ENCODE measurements at regions not wholly inside any gene's neighbourhood (a gene's known extent, or its start where the extent isn't known, plus 50 kb on each side); places are given as distances from the start of the nearest gene placed in this dataset.
"Not testable (repeated sequence)": the region's sequence is repeated elsewhere in the genome, so short reads cannot be mapped to it uniquely, and the experiment has no call there.

GRCh38 chr16:52671590-52671989, 124.6 kb upstream of the TOX3 start:
- Histone ChIP-seq H3K36me3 (no peaks in the 10 kb centered on the region), H3K27ac (no peak overlapping the region), H3K4me1 (no peaks in the 10 kb centered on the region), H3K9me3 (no peaks in the 10 kb centered on the region), H3K4me3 (no peak overlapping the region), H3K27me3 (no peaks in the 10 kb centered on the region)
- DNase-seq, result no peak
- intact Hi-C loops (cut with DNase I; ENCODE audit: low total_unique reads), result no loop called here
- in situ Hi-C loops (cut with MboI; ENCODE audit: low sequenced_read_pairs in 4 of 4), result no loop called here
- no peak for ATAC-seq
- no peak for TF ChIP-seq POLR2A (IDR thresholded peaks at IDR 0.05)
- TF ChIP-seq, protein P1, sequence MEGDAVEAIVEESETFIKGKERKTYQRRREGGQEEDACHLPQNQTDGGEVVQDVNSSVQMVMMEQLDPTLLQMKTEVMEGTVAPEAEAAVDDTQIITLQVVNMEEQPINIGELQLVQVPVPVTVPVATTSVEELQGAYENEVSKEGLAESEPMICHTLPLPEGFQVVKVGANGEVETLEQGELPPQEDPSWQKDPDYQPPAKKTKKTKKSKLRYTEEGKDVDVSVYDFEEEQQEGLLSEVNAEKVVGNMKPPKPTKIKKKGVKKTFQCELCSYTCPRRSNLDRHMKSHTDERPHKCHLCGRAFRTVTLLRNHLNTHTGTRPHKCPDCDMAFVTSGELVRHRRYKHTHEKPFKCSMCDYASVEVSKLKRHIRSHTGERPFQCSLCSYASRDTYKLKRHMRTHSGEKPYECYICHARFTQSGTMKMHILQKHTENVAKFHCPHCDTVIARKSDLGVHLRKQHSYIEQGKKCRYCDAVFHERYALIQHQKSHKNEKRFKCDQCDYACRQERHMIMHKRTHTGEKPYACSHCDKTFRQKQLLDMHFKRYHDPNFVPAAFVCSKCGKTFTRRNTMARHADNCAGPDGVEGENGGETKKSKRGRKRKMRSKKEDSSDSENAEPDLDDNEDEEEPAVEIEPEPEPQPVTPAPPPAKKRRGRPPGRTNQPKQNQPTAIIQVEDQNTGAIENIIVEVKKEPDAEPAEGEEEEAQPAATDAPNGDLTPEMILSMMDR (IDR thresholded peaks at IDR 0.05 in 4 of 5, conservative IDR thresholded peaks at IDR 0.05 in 1 of 5), result no peak

GRCh38 chr16:52657924-52658323, 111.0 kb upstream of the TOX3 start:
- Histone ChIP-seq H3K27me3 (no peaks in the 10 kb centered on the region), H3K27ac (no peak overlapping the region), H3K9me3 (no peaks in the 10 kb centered on the region), H3K36me3 (no peaks in the 10 kb centered on the region), H3K4me1 (no peaks in the 10 kb centered on the region), H3K4me3 (no peak overlapping the region)
- no peak for ATAC-seq
- intact Hi-C loops (cut with DNase I; ENCODE audit: low total_unique reads), result no loop called here
- TF ChIP-seq POLR2A (IDR thresholded peaks at IDR 0.05), result no peak
- TF ChIP-seq, protein P1 (IDR thresholded peaks at IDR 0.05 in 4 of 5, conservative IDR thresholded peaks at IDR 0.05 in 1 of 5), result no peak
- no peak for DNase-seq
- in situ Hi-C loops (cut with MboI; ENCODE audit: low sequenced_read_pairs in 4 of 4), result no loop called here

DNA sequence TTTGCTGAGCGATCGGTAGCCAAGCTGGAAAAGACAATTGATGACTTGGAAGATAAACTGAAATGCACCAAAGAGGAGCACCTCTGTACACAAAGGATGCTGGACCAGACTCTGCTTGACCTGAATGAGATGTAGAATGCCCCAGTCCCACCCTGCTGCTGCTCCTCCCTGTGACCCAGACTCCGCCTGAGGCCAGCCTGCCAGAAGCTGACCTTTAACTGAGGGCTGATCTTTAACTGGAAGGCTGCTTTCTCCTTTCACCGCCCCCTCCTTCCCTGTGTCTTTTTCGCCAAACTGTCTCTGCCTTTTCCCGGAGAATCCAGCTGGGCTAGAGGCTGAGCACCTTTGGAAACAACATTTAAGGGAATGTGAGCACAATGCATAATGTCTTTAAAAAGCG, 109.0 kb upstream of the TOX3 start:
- intact Hi-C loops (cut with DNase I; ENCODE audit: low total_unique reads), result not testable (repeated sequence)

DNA sequence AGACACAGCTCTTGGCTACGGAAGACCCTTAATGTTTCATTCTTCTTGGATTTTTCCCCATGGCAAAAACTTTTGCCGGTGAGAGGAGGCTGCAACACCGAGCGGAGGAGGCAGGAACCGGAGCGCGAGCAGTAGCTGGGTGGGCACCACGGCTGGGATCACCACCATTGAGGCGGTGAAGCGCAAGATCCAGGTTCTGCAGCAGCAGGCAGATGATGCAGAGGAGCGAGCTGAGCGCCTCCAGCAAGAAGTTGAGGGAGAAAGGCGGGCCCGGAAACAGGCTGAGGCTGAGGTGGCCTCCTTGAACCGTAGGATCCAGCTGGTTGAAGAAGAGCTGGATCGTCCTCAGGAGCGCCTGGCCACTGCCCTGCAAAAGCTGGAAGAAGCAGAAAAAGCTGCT, 108.2 kb upstream of the TOX3 start:
- H3K4me1 ChIP-seq; DNase-seq; H3K27ac ChIP-seq; H3K9me3 ChIP-seq; in situ Hi-C loops (cut with MboI; ENCODE audit: low sequenced_read_pairs in 4 of 4); intact Hi-C loops (cut with DNase I; ENCODE audit: low total_unique reads); ATAC-seq; H3K27me3 ChIP-seq; H3K4me3 ChIP-seq; H3K36me3 ChIP-seq: not testable (repeated sequence)

More for the DNA sequence above, 109.0 kb upstream of the TOX3 start:
- H3K27me3 ChIP-seq; H3K27ac ChIP-seq; H3K4me1 ChIP-seq; DNase-seq; H3K4me3 ChIP-seq; H3K36me3 ChIP-seq; ATAC-seq; in situ Hi-C loops (cut with MboI; ENCODE audit: low sequenced_read_pairs in 4 of 4); H3K9me3 ChIP-seq: not testable (repeated sequence)

DNA sequence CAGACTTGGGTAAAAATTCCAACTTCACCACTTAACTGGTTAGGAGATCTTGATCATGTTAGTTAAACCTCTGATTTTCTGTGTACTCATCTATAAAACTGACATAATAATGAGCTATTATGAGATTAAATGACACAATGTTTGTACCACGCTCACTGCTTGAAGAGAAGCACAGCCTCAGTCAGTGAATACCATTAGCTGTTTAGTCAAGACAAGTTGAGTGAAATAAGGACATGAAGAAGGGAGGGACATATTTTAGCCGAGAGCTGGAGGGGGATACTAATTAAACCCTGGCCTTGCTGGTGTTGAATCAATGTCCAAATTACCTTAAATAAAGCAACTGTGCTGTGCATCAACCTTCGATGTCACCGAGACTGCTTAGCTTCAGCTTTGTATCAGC, 105.1 kb upstream of the TOX3 start:
- intact Hi-C loops (cut with DNase I; ENCODE audit: low total_unique reads), result no loop called here
- H3K27me3 ChIP-seq, result no peaks in the 10 kb centered on the region
- H3K36me3 ChIP-seq, result no peaks in the 10 kb centered on the region
- no peak overlapping the region for H3K4me3 ChIP-seq
- TF ChIP-seq POLR2A (IDR thresholded peaks at IDR 0.05), result no peak
- TF ChIP-seq, protein P1 (IDR thresholded peaks at IDR 0.05 in 4 of 5, conservative IDR thresholded peaks at IDR 0.05 in 1 of 5), result no peak
- no peak for DNase-seq
- ATAC-seq, result no peak
- no peaks in the 10 kb centered on the region for H3K9me3 ChIP-seq
- no peaks in the 10 kb centered on the region for H3K4me1 ChIP-seq
- in situ Hi-C loops (cut with MboI; ENCODE audit: low sequenced_read_pairs in 4 of 4), result no loop called here
- H3K27ac ChIP-seq, result no peak overlapping the region

GRCh38 chr16:52650789-52651188, 103.8 kb upstream of the TOX3 start:
- intact Hi-C loops (cut with DNase I; ENCODE audit: low total_unique reads) (no loop called here), in situ Hi-C loops (cut with MboI; ENCODE audit: low sequenced_read_pairs in 4 of 4) (no loop called here)
- Histone ChIP-seq H3K36me3 (no peaks in the 10 kb centered on the region), H3K27ac (no peak overlapping the region), H3K27me3 (no peaks in the 10 kb centered on the region), H3K4me3 (no peak overlapping the region), H3K4me1 (no peaks in the 10 kb centered on the region), H3K9me3 (no peaks in the 10 kb centered on the region)
- ATAC-seq, result no peak
- TF ChIP-seq POLR2A (IDR thresholded peaks at IDR 0.05), result no peak
- TF ChIP-seq, protein P1 (IDR thresholded peaks at IDR 0.05 in 4 of 5, conservative IDR thresholded peaks at IDR 0.05 in 1 of 5), result no peak
- DNase-seq, result no peak
